OCI-LY3 (cell line): ENCODE measurements at regions not wholly inside any gene's neighbourhood (a gene's known extent, or its start where the extent isn't known, plus 50 kb on each side); places are given as distances from the start of the nearest gene placed in this dataset.
"Not testable (repeated sequence)": the region's sequence is repeated elsewhere in the genome, so short reads cannot be mapped to it uniquely, and the experiment has no call there.

Experiments used
- H2AFZ ChIP-seq: fragments of 200-600, 300-600 bp; shearing (Covaris generic); 2 replicates; pipeline ENCODE4 v1.6.0; 2014; ENCODE audit warnings: antibody characterized with exemption, low read depth, low read length
- H3K27ac ChIP-seq: fragments of 200-600, 300-600 bp; sonication (generic); 2 replicates; pipeline ENCODE4 v1.5.1; 2014; ENCODE audit warnings: mild to moderate bottlenecking, low read length, moderate library complexity, mixed read lengths
- H3K27me3 ChIP-seq: fragments of 200-600, 300-600 bp; sonication (generic); 2 replicates; pipeline ENCODE4 v1.6.1; 2014; ENCODE audit warnings: low read depth, low read length, mixed read lengths
- H3K36me3 ChIP-seq: fragments of 200-600, 300-600 bp; sonication (generic); replicated peaks from 2 replicates; pipeline ENCODE3; 2014; ENCODE audit warnings: low read depth, low read length, mixed read lengths
- H3K4me1 ChIP-seq: fragments of 300-600, 200-600 bp; sonication (generic); 2 replicates; pipeline ENCODE4 v1.6.1; 2014; ENCODE audit warnings: low read length, mixed read lengths
- H3K4me2 ChIP-seq: fragments of 200-600, 300-600 bp; sonication (generic); 2 replicates; pipeline ENCODE4 v1.6.1; 2014; ENCODE audit warnings: low read length, mixed read lengths
- H3K4me3 ChIP-seq: fragments of 300-600, 200-600 bp; sonication (generic); 2 replicates; pipeline ENCODE4 v1.5.1; 2014; ENCODE audit warnings: antibody characterized with exemption, mild to moderate bottlenecking, low read length, moderate library complexity
- H3K79me2 ChIP-seq: fragments of 300-600, 200-600 bp; shearing (Covaris generic); 2 replicates; pipeline ENCODE4 v1.6.1; 2014; ENCODE audit warnings: mild to moderate bottlenecking, low read length, mixed read lengths
- H3K9ac ChIP-seq: fragments of 300-600, 200-600 bp; shearing (Covaris generic); 2 replicates; pipeline ENCODE4 v1.6.0; 2014; ENCODE audit warnings: mild to moderate bottlenecking, low read length, moderate library complexity
- H3K9me3 ChIP-seq: fragments of 200-600, 300-600 bp; shearing (Covaris generic); 2 replicates; pipeline ENCODE4 v1.6.1; 2014; ENCODE audit warnings: low read length, mixed read lengths; ENCODE audit not compliant: insufficient read depth
- H4K20me1 ChIP-seq: fragments of 200-600, 300-600 bp; sonication (generic); 2 replicates; pipeline ENCODE4 v1.6.1; 2016; ENCODE audit warnings: low read length, mixed read lengths; ENCODE audit not compliant: insufficient read depth
- EZH2phosphoT487 ChIP-seq: fragments of 200-600 bp; shearing (Covaris generic); IDR thresholded peaks from 2 replicates; pipeline ENCODE4 v1.6.1; 2018; ENCODE audit warnings: antibody characterized with exemption, mixed run types, low read depth
- TF ChIP-seq, protein P1 (sequence below): fragments of 200-600, 300-600 bp; sonication (generic); IDR thresholded peaks from 2 replicates; pipeline ENCODE4 v1.5.1; 2014; ENCODE audit warnings: antibody characterized with exemption, low read length, low read depth

DNA sequence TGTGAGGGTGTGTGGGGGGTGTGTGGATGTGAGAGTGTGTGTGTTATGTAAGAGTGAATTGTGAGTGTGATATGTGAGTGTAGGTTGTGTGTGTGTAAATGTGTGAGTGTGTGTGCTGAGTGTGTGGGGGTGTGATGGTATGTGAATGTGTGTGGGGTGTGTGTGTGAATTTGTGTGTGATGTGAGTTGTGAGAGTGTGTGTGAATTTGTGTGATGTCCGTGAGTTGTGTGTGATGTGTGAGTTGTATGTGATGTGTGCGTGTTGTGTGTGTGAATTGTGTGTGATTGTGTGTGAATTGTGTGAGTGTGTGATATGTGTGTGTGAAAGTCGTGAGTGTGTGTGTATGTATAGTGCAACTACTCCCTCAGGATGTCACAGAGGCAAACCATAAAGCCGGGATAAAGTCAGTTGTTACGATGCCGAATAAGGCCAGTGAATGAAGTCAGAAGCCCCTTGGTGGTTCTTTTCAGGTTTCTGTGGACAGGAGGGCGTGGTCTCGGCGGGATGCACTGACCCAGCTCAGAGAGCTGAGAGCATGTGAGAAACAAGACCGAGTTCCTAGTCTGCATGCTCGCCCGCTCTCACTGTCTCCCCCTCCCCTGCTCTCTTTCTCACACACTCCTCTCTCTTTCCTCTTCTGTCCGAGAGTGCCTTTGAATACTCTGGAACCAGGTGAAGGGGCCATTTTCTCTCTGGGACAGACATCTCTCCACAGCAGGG, 71.8 kb upstream of the MAX start:
- peak overlapping the region; percentile 37 for H3K4me2 ChIP-seq
- no peak overlapping the region for H3K9ac ChIP-seq
- no peak overlapping the region for H2AFZ ChIP-seq
- H4K20me1 ChIP-seq, result no peaks in the 10 kb centered on the region
- peaks cover 31% of the 10 kb centered on the region for H3K4me1 ChIP-seq
- H3K4me3 ChIP-seq, result peak overlapping the region; percentile 16; the same call in 1 of the 2 replicates
- no peak overlapping the region for H3K27ac ChIP-seq
- no peaks in the 10 kb centered on the region for H3K36me3 ChIP-seq
- H3K27me3 ChIP-seq, result peaks cover 66% of the 10 kb centered on the region
- TF ChIP-seq EZH2phosphoT487, result no peak
- TF ChIP-seq, protein P1, sequence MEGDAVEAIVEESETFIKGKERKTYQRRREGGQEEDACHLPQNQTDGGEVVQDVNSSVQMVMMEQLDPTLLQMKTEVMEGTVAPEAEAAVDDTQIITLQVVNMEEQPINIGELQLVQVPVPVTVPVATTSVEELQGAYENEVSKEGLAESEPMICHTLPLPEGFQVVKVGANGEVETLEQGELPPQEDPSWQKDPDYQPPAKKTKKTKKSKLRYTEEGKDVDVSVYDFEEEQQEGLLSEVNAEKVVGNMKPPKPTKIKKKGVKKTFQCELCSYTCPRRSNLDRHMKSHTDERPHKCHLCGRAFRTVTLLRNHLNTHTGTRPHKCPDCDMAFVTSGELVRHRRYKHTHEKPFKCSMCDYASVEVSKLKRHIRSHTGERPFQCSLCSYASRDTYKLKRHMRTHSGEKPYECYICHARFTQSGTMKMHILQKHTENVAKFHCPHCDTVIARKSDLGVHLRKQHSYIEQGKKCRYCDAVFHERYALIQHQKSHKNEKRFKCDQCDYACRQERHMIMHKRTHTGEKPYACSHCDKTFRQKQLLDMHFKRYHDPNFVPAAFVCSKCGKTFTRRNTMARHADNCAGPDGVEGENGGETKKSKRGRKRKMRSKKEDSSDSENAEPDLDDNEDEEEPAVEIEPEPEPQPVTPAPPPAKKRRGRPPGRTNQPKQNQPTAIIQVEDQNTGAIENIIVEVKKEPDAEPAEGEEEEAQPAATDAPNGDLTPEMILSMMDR, result no peak
- no peaks in the 10 kb centered on the region for H3K9me3 ChIP-seq
- H3K79me2 ChIP-seq, result no peaks in the 10 kb centered on the region

DNA sequence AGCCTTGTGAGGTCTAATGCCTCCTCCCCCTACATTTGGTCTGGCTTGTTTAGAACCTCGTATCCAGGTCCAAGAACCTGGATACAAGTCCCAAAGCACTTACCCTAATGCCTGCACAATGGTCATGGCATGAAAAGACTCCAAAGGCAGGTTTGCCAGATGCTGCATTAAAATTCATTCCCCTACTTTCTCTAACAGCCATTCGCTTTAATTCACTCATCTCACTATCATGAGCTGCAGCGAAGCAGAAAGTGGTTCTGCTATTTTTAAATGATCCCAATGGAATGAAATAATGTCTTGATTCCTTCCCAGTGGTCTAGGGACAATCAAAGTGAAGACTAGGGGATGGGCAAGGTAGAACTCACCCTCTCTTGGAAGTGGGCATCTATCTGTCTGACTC, 72.5 kb upstream of the MAX start:
- Histone ChIP-seq H3K9me3 (no peaks in the 10 kb centered on the region), H3K4me3 (0 out of 2 replicates have a peak overlapping the region, but pooled peaks have one; percentile 16), H3K79me2 (no peaks in the 10 kb centered on the region), H3K36me3 (no peaks in the 10 kb centered on the region), H3K4me1 (peaks cover 32% of the 10 kb centered on the region), H3K9ac (no peak overlapping the region), H2AFZ (no peak overlapping the region), H3K4me2 (peak overlapping the region; percentile 37; the same call in 1 of the 2 replicates), H3K27me3 (peaks cover 60% of the 10 kb centered on the region), H3K27ac (no peak overlapping the region), H4K20me1 (no peaks in the 10 kb centered on the region)
- TF ChIP-seq, protein P1, result no peak
- no peak for TF ChIP-seq EZH2phosphoT487

DNA sequence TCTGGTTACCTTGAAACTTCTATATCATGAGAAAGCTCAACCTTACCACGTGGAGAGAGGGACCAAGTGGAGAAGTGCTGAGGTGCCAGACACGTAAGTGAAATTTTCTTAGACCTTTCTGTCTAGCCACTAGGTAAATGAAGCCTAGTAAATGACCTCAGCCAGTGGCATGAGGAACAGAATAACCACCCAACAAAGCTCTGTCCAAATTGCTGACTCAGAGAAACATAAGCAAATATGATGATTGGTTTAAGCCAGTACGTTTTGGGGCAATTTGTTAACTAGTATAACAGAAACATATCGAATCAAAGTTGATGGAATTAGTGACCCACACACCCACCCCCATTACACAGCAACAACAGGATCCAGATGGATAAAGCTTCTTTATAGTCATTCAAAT, 75.2 kb upstream of the MAX start:
- Histone ChIP-seq H2AFZ (no peak overlapping the region), H3K36me3 (peaks cover 13% of the 10 kb centered on the region), H3K27me3 (peaks cover 61% of the 10 kb centered on the region), H3K27ac (no peak overlapping the region), H3K4me3 (no peak overlapping the region), H3K4me2 (no peak overlapping the region), H3K4me1 (peaks cover 46% of the 10 kb centered on the region), H4K20me1 (peaks cover 4% of the 10 kb centered on the region; the same call in 1 of the 2 replicates), H3K79me2 (no peaks in the 10 kb centered on the region), H3K9ac (no peak overlapping the region), H3K9me3 (peaks cover 14% of the 10 kb centered on the region)
- no peak for TF ChIP-seq EZH2phosphoT487
- TF ChIP-seq, protein P1, result no peak

DNA sequence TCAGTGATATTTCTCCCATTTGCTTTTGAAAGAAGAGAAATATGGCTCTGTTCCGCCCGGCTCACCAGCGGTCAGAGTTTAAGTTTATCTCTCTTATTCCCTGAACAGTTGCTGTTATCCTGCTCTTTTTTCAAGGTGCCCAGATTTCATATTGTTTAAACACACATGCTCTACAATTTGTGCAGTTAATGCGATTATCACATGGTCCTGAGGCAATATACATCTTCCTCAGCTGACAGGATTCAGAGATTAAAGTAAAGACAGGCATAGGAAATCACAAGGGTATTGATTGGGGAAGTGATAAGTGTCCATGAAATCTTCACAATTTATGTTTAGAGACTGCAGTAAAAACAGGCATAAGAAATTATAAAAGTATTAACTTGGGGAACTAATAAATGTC, 76.9 kb upstream of the MAX start:
- H3K27ac ChIP-seq, result 0 out of 2 replicates have a peak overlapping the region, but pooled peaks have one; percentile 90
- H3K27me3 ChIP-seq, result peaks cover 66% of the 10 kb centered on the region
- not testable (repeated sequence) for H3K4me3 ChIP-seq, H4K20me1 ChIP-seq, H3K9ac ChIP-seq, H3K79me2 ChIP-seq, H2AFZ ChIP-seq
- H3K36me3 ChIP-seq, result peaks cover 15% of the 10 kb centered on the region
- peaks cover 44% of the 10 kb centered on the region for H3K4me1 ChIP-seq
- peak overlapping the region; percentile 98 for H3K4me2 ChIP-seq
- H3K9me3 ChIP-seq, result peaks cover 19% of the 10 kb centered on the region
